Urinary bladder (tissue), 1 donor: ENCODE measurements at regions not wholly inside any gene's neighbourhood (a gene's known extent, or its start where the extent isn't known, plus 50 kb on each side); places are given as distances from the start of the nearest gene placed in this dataset. TPM values are rescaled to one million over a fixed set of nuclear protein-coding genes. Genes with fewer than 3 reads are reported as not detected.

Source experiments
- small RNA-seq: library from RNA; depleted of rRNA; stranded (forward); fragments of <200 nt; gene quantifications from one replicate; pipeline ENCODE3, GENCODE V24; 2014

Small RNA genes lying in the stretch of these regions (small RNA-seq; reads per million reads assigned to genes)
- not detected for gene RNU6-242P
